Activated CD8-positive, alpha-beta T cell treated with anti-CD3 and anti-CD28 coated beads for 36 hours (primary cell): ENCODE measurements at regions not wholly inside any gene's neighbourhood (a gene's known extent, or its start where the extent isn't known, plus 50 kb on each side); places are given as distances from the start of the nearest gene placed in this dataset.
A peak's percentile ranks its signal among the peaks of the same experiment; 100 is the strongest.

Experiments used
- ATAC-seq: fragments of 200-7000 bp; cut with Tn5 transposase; one replicate; pipeline ENCODE4 v1.10.0; 2021; ENCODE audit warnings: mild to moderate bottlenecking, moderate library complexity
- CTCF ChIA-PET: fragments of 350-600 bp; sonication (Branson Sonifier 250); formaldehyde crosslinking; loops from one replicate; lab custom pipeline; 2021; ENCODE audit warnings: antibody characterized with exemption; lab: Charles Lee
- POLR2A ChIA-PET: fragments of 350-600 bp; sonication (Branson Sonifier 250); formaldehyde crosslinking; loops from one replicate; lab custom pipeline; 2021; ENCODE audit warnings: antibody characterized with exemption; lab: Charles Lee
- DNase-seq: peaks from one replicate; pipeline ENCODE4 v3.0.0-alpha.2; 2020
- H3K27ac Mint-ChIP-seq: one replicate; pipeline ENCODE4 v1.8.0; 2021; ENCODE audit warnings: mild to moderate bottlenecking, mixed read lengths
- H3K27me3 Mint-ChIP-seq: one replicate; pipeline ENCODE4 v1.8.0; 2021; ENCODE audit warnings: mixed read lengths
- H3K36me3 Mint-ChIP-seq: one replicate; pipeline ENCODE4 v1.8.0; 2021; ENCODE audit warnings: low read depth, mixed read lengths
- H3K4me1 Mint-ChIP-seq: one replicate; pipeline ENCODE4 v1.8.0; 2021; ENCODE audit warnings: low read depth, mixed read lengths
- H3K4me3 Mint-ChIP-seq: one replicate; pipeline ENCODE4 v1.8.0; 2021; ENCODE audit warnings: mild to moderate bottlenecking, moderate library complexity, mixed read lengths
- H3K9me3 Mint-ChIP-seq: one replicate; pipeline ENCODE4 v1.8.0; 2021; ENCODE audit warnings: mixed read lengths
- CTCF ChIP-seq: fragments of 200-600 bp; IDR thresholded peaks from one replicate; pipeline ENCODE4 v1.8.0; 2022; ENCODE audit warnings: antibody characterized with exemption, mild to moderate bottlenecking
- intact Hi-C: fragments of 100-400 bp; cut with micrococcal nuclease; formaldehyde crosslinking; loops from one replicate; pipeline ENCODE4 v1.10.0; 2022

- Mint-ChIP-seq H3K4me3 (peak overlapping the region; percentile 81), H3K4me1 (peaks cover 74% of the 10 kb centered on the region), H3K27ac (peak overlapping the region; percentile 92), H3K36me3 (no peaks in the 10 kb centered on the region), H3K9me3 (peaks cover 3% of the 10 kb centered on the region), H3K27me3 (no peaks in the 10 kb centered on the region)
- no peak for TF ChIP-seq CTCF
- ATAC-seq (peak; percentile 84), DNase-seq (peak; percentile 35)
- CTCF ChIA-PET, result interaction anchor here (0.6 to 1.4 kb wide), 4 partner anchors 15 to 954 kb away, joined by 3 read pairs; no protein-coding TSS in a partner anchor
- intact Hi-C loops, result no loop called here
- POLR2A ChIA-PET, result interaction anchor here (0.6 to 1.5 kb wide), 2 partner anchors 11 to 192 kb away, joined by 4 read pairs; no protein-coding TSS in a partner anchor
Measured at GRCh38 chr12:4829161-4829792, 80.4 kb upstream of the KCNA1 start.

- no peaks in the 10 kb centered on the region for H3K27me3 Mint-ChIP-seq
- no peaks in the 10 kb centered on the region for H3K36me3 Mint-ChIP-seq
- peaks cover 70% of the 10 kb centered on the region for H3K4me1 Mint-ChIP-seq
- TF ChIP-seq CTCF, result no peak
- intact Hi-C loops, result no loop called here
- peak overlapping the region; percentile 81 for H3K4me3 Mint-ChIP-seq
- ChIA-PET CTCF (interaction anchor here (1.3 to 1.4 kb wide), 2 partner anchors 16 to 25 kb away, joined by 3 read pairs; no protein-coding TSS in a partner anchor), POLR2A (interaction anchor here (0.6 to 1.5 kb wide), 2 partner anchors 11 to 191 kb away, joined by 4 read pairs; no protein-coding TSS in a partner anchor)
- DNase-seq (peak; percentile 24), ATAC-seq (peak; percentile 17)
- peak overlapping the region; percentile 92 for H3K27ac Mint-ChIP-seq
- H3K9me3 Mint-ChIP-seq, result peaks cover 3% of the 10 kb centered on the region
Measured at GRCh38 chr12:4829793-4830162, 79.9 kb upstream of the KCNA1 start.

- intact Hi-C loops, result no loop called here
- Mint-ChIP-seq H3K36me3 (no peaks in the 10 kb centered on the region), H3K27ac (peak overlapping the region; percentile 92), H3K4me3 (no peak overlapping the region), H3K9me3 (peaks cover 3% of the 10 kb centered on the region), H3K27me3 (no peaks in the 10 kb centered on the region), H3K4me1 (peaks cover 61% of the 10 kb centered on the region)
- no peak for TF ChIP-seq CTCF
- DNase-seq (no peak), ATAC-seq (no peak)
- ChIA-PET POLR2A (no interaction called here), CTCF (interaction anchor here (1.2 to 1.6 kb wide), 3 partner anchors 20 to 27 kb away, joined by 3 to 4 read pairs (median 4); no protein-coding TSS in a partner anchor)
Measured at GRCh38 chr12:4830556-4831210, 79.0 kb upstream of the KCNA1 start.

DNA sequence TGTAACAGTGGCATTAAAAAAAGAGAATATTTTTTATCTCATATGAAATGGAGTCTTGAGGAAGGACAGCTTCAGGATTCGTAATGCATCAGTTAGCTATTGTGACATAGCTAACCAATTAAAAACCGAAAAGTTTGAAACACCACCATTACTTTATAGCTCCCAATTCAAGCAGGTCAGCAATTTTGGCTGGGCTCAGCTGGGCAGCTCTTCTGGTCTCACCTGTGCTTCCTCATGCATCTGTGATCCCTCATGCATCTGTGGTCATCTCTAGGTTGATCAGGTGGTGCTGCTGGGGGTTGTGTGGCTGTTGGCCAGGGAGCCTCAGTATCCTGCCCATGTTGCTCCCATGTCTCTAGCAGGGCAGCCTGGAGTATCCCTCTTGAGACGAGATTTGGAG is 76.7 kb upstream of the KCNA1 start:
- Mint-ChIP-seq H3K4me1 (peaks cover 39% of the 10 kb centered on the region), H3K36me3 (no peaks in the 10 kb centered on the region), H3K9me3 (peaks cover 3% of the 10 kb centered on the region), H3K4me3 (no peak overlapping the region), H3K27ac (no peak overlapping the region), H3K27me3 (peaks cover under 1% of the 10 kb centered on the region)
- intact Hi-C loops, result no loop called here
- ChIA-PET POLR2A (interaction anchor here (1.4 kb wide), 1 partner anchor 223 kb away, joined by 5 read pairs; no protein-coding TSS in a partner anchor), CTCF (interaction anchor here (2.0 kb wide), 1 partner anchor 23 kb away, joined by 7 read pairs; no protein-coding TSS in a partner anchor)
- TF ChIP-seq CTCF, result no peak
- ATAC-seq (no peak), DNase-seq (no peak)
